ENCODE measurements at regions not wholly inside any gene's neighbourhood (a gene's known extent, or its start where the extent isn't known, plus 50 kb on each side); places are given as distances from the start of the nearest gene placed in this dataset.

DNA sequence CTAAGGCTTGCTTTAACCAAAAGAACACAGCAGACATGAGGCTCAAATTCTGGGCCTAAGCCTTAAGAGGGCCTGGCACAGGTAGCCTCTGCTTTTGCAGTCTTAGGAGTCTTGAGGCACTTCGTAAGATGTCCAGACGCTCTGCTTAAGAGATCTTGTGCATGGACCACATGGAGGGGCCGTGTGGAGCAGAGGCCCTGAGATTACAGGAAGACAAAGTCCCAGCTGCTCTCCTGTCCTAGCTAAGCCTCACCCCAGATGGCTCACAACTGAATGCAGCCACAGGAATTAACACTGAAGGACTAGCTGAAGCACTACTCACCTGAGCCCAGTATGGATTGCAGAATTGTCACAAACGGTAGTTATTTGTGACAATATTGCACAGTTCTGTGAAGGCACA is 446.0 kb downstream of the PDZRN4 start:
- CTCF ChIA-PET, result interaction anchor here (0.8 to 1.0 kb wide), 2 partner anchors 13 to 41 kb away, joined by 3 read pairs; no protein-coding TSS in a partner anchor
- FAIRE-seq, result no peak
- intact Hi-C loops (cut with micrococcal nuclease; ENCODE audit: unreplicated experiment), result no loop called here

DNA sequence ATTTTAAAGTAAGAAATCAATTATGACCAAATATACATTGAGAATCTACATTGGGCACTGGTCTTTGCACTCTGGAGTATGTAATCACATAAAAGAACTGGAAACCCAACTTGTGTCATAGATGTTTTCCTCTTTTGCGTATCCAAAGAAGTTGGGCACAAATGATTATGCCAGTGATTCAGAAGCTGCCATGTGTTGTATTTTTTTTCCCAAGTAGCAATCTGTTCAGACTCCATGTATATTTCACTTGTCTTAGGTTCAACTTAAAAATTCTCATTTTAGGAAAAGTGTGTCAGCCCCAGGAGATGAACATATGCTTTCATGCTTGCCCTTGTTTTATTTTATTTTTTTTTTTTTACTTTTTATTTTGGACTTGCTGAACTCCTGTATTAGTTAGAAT is 441.5 kb downstream of the PDZRN4 start:
- TF ChIP-seq SMAD5 (IDR thresholded peaks at IDR 0.05; ENCODE audit: low read depth) (no peak), CBX5 (IDR thresholded peaks at IDR 0.05; ENCODE audit: low read depth) (no peak), IRF4 (IDR thresholded peaks at IDR 0.05; ENCODE audit: low read depth, low read length) (no peak)
- ChIA-PET POLR2A (no interaction called here), CTCF (no interaction called here), SMC1A (ENCODE audit: uncharacterized antibody, unreplicated experiment) (no interaction called here), RAD21 (ENCODE audit: unreplicated experiment) (no interaction called here)
- Histone ChIP-seq H3K79me2 (ENCODE audit: control insufficient read depth, insufficient read depth, low read length) (no peaks in the 10 kb centered on the region), H3K27ac (ENCODE audit: control insufficient read depth, insufficient read depth) (no peak overlapping the region), H3K36me3 (ENCODE audit: control insufficient read depth in 2 of 2, insufficient read depth in 2 of 2, low read length in 1 of 2) (no peaks in the 10 kb centered on the region), H3K4me1 (ENCODE audit: control insufficient read depth, insufficient read depth, low read length) (no peaks in the 10 kb centered on the region), H2AFZ (ENCODE audit: control insufficient read depth, low read depth, low read length) (no peak overlapping the region), H3K9me3 (replicated peaks; ENCODE audit: control insufficient read depth, insufficient read depth, low read length) (no peaks in the 10 kb centered on the region), H4K20me1 (ENCODE audit: control insufficient read depth, insufficient read depth) (no peaks in the 10 kb centered on the region), H3K27me3 (replicated peaks in 1 of 2; ENCODE audit: control insufficient read depth in 2 of 2, insufficient read depth in 2 of 2, low read length in 1 of 2) (no peaks in the 10 kb centered on the region), H3K9ac (ENCODE audit: control insufficient read depth, insufficient read depth, low read length) (no peak overlapping the region), H3K4me3 (no peak overlapping the region), H3K4me2 (ENCODE audit: control insufficient read depth, insufficient read depth) (no peak overlapping the region)
- in situ Hi-C loops (cut with MboI), result no loop called here
- no peak for FAIRE-seq
- no peak for ATAC-seq
- DNase-seq (ENCODE audit: low read depth, low spot score), result no peak
- intact Hi-C loops (cut with micrococcal nuclease; ENCODE audit: unreplicated experiment), result no loop called here
- WGBS (ENCODE audit: insufficient coverage, insufficient replicate concordance, low lambda C conversion rate, missing lambda C conversion rate), result 0% methylated on average over 1 of the region's 1 CpG
- no TSS peak for BruUV-seq (replicated peaks)

More for the DNA sequence above, 446.0 kb downstream of the PDZRN4 start:
- Histone ChIP-seq H3K27me3 (replicated peaks in 1 of 2; ENCODE audit: control insufficient read depth in 2 of 2, insufficient read depth in 2 of 2, low read length in 1 of 2) (no peaks in the 10 kb centered on the region), H2AFZ (ENCODE audit: control insufficient read depth, low read depth, low read length) (no peak overlapping the region), H3K36me3 (ENCODE audit: control insufficient read depth in 2 of 2, insufficient read depth in 2 of 2, low read length in 1 of 2) (no peaks in the 10 kb centered on the region), H3K4me1 (ENCODE audit: control insufficient read depth, insufficient read depth, low read length) (no peaks in the 10 kb centered on the region), H3K4me2 (ENCODE audit: control insufficient read depth, insufficient read depth) (no peak overlapping the region), H3K79me2 (ENCODE audit: control insufficient read depth, insufficient read depth, low read length) (no peaks in the 10 kb centered on the region), H3K9me3 (replicated peaks; ENCODE audit: control insufficient read depth, insufficient read depth, low read length) (no peaks in the 10 kb centered on the region), H4K20me1 (ENCODE audit: control insufficient read depth, insufficient read depth) (no peaks in the 10 kb centered on the region), H3K27ac (ENCODE audit: control insufficient read depth, insufficient read depth) (no peak overlapping the region), H3K9ac (ENCODE audit: control insufficient read depth, insufficient read depth, low read length) (no peak overlapping the region), H3K4me3 (no peak overlapping the region)
- DNase-seq (ENCODE audit: low read depth, low spot score) (no peak), ATAC-seq (no peak)
- WGBS (ENCODE audit: insufficient coverage, insufficient replicate concordance, low lambda C conversion rate, missing lambda C conversion rate), result 34% methylated on average over 4 of the region's 4 CpGs
- RAD21 ChIA-PET (ENCODE audit: unreplicated experiment), result no interaction called here
- SMC1A ChIA-PET (ENCODE audit: uncharacterized antibody, unreplicated experiment), result interaction anchor here (1.4 kb wide), 1 partner anchor 18 kb away, joined by 4 read pairs; no protein-coding TSS in a partner anchor
- POLR2A ChIA-PET, result no interaction called here
- no TSS peak for BruUV-seq (replicated peaks)
- in situ Hi-C loops (cut with MboI), result no loop called here
- TF ChIP-seq, protein P1, sequence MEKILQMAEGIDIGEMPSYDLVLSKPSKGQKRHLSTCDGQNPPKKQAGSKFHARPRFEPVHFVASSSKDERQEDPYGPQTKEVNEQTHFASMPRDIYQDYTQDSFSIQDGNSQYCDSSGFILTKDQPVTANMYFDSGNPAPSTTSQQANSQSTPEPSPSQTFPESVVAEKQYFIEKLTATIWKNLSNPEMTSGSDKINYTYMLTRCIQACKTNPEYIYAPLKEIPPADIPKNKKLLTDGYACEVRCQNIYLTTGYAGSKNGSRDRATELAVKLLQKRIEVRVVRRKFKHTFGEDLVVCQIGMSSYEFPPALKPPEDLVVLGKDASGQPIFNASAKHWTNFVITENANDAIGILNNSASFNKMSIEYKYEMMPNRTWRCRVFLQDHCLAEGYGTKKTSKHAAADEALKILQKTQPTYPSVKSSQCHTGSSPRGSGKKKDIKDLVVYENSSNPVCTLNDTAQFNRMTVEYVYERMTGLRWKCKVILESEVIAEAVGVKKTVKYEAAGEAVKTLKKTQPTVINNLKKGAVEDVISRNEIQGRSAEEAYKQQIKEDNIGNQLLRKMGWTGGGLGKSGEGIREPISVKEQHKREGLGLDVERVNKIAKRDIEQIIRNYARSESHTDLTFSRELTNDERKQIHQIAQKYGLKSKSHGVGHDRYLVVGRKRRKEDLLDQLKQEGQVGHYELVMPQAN (conservative IDR thresholded peaks at IDR 0.05), result no peak
- TF ChIP-seq ZNF217 (IDR thresholded peaks at IDR 0.05) (no peak), EED (IDR thresholded peaks at IDR 0.05; ENCODE audit: low read depth) (no peak), FOXK2 (IDR thresholded peaks at IDR 0.05) (no peak)

Measured in GM12878 (cell line).